CD4-positive, alpha-beta T cell treated with Interferon alpha-2 for 1 hour (primary cell): ENCODE measurements at regions not wholly inside any gene's neighbourhood (a gene's known extent, or its start where the extent isn't known, plus 50 kb on each side); places are given as distances from the start of the nearest gene placed in this dataset.
"Not testable (repeated sequence)": the region's sequence is repeated elsewhere in the genome, so short reads cannot be mapped to it uniquely, and the experiment has no call there.

Source experiments
- DNase-seq, 2 donors: peaks; one replicate each; pipeline ENCODE4 v3.0.0-alpha.2; 2020 to 2022

GRCh38 chr5:108696951-108697715, 50.6 kb upstream of the FER start:
- no peak for DNase-seq

- DNase-seq, result no peak
Observed at GRCh38 chr5:108696407-108696806, 51.3 kb upstream of the FER start.

- DNase-seq, result no peak
Observed at GRCh38 chr5:108688485-108688884, 59.2 kb upstream of the FER start.

GRCh38 chr5:108687595-108688200, 60.0 kb upstream of the FER start:
- no peak for DNase-seq

- no peak for DNase-seq
Observed at GRCh38 chr5:108686676-108687075, 61.0 kb upstream of the FER start.

- DNase-seq, result not testable (repeated sequence)
Observed at GRCh38 chr5:108685448-108686216, 62.1 kb upstream of the FER start.

- DNase-seq, result peak; percentile 35 to 58
Observed at GRCh38 chr5:108681079-108681921, 66.4 kb upstream of the FER start.

GRCh38 chr5:108678091-108678490, 69.6 kb upstream of the FER start:
- no peak for DNase-seq

- DNase-seq, result no peak
Observed at GRCh38 chr5:108675736-108676135, 72.0 kb upstream of the FER start.

- no peak for DNase-seq
Observed at GRCh38 chr5:108672639-108673038, 75.1 kb upstream of the FER start.

- no peak for DNase-seq
Observed at GRCh38 chr5:108670591-108671289, 77.0 kb upstream of the FER start.

GRCh38 chr5:108669462-108669861, 78.2 kb upstream of the FER start:
- DNase-seq, result no peak

GRCh38 chr5:108661590-108662219, 86.0 kb upstream of the FER start:
- no peak for DNase-seq

GRCh38 chr5:108661024-108661423, 86.7 kb upstream of the FER start:
- DNase-seq, result no peak

- DNase-seq, result no peak
Observed at GRCh38 chr5:108660291-108660690, 87.4 kb upstream of the FER start.

- DNase-seq, result no peak
Observed at GRCh38 chr5:108659531-108659930, 88.2 kb upstream of the FER start.

- no peak for DNase-seq
Observed at GRCh38 chr5:108655750-108656450, 91.8 kb upstream of the FER start.

GRCh38 chr5:108654051-108654450, 93.6 kb upstream of the FER start:
- DNase-seq, result no peak

GRCh38 chr5:108653201-108653600, 94.5 kb upstream of the FER start:
- DNase-seq, result no peak

- DNase-seq, result no peak
Observed at GRCh38 chr5:108650997-108651396, 96.7 kb upstream of the FER start.

GRCh38 chr5:108649646-108650045, 98.1 kb upstream of the FER start:
- no peak for DNase-seq
